ENCODE measurements at regions not wholly inside any gene's neighbourhood (a gene's known extent, or its start where the extent isn't known, plus 50 kb on each side); places are given as distances from the start of the nearest gene placed in this dataset.

GRCh38 chr6:85015396-85015990 is 251.1 kb upstream of the TBX18 start:
- Histone ChIP-seq H3K27ac (ENCODE audit: low read depth in 1 of 2, low read length in 1 of 2) (no peak overlapping the region), H3K4me3 (no peak overlapping the region), H3K9me3 (ENCODE audit: control insufficient read depth in 4 of 4, insufficient read depth in 3 of 4, low read length in 3 of 4) (peaks cover 0 to 2% (median 0%) of the 10 kb centered on the region in 4 donors), H3K4me1 (ENCODE audit: control insufficient read depth in 5 of 5, insufficient read depth in 5 of 5, low read length in 5 of 5) (peaks cover 0 to 2% (median 0%) of the 10 kb centered on the region in 5 donors), H3K27me3 (ENCODE audit: control insufficient read depth in 3 of 3, insufficient read depth in 3 of 3, low read length in 2 of 3) (no peaks in the 10 kb centered on the region), H3K9ac (ENCODE audit: insufficient read depth in 1 of 2, low read length in 2 of 2) (no peak overlapping the region), H3K36me3 (ENCODE audit: control insufficient read depth in 4 of 4, insufficient read depth in 4 of 4, low read length in 4 of 4) (no peaks in the 10 kb centered on the region)
- WGBS, 2 donors, result 11 to 14% methylated on average over 12 of the region's 12 CpGs
- TF ChIP-seq CTCF (IDR thresholded peaks at IDR 0.05; ENCODE audit: control extremely low read depth, extremely low read depth), result no peak
- DNase-seq, result peak; percentile 73 to 84 (median 81)
- peak; percentile 38 for ATAC-seq (ENCODE audit: insufficient read depth, low FRiP score)

- Histone ChIP-seq H3K4me3 (no peak overlapping the region), H3K9me3 (ENCODE audit: control insufficient read depth in 4 of 4, insufficient read depth in 3 of 4, low read length in 3 of 4) (no peaks in the 10 kb centered on the region), H3K27me3 (ENCODE audit: control insufficient read depth in 3 of 3, insufficient read depth in 3 of 3, low read length in 2 of 3) (no peaks in the 10 kb centered on the region), H3K36me3 (ENCODE audit: control insufficient read depth in 4 of 4, insufficient read depth in 4 of 4, low read length in 4 of 4) (no peaks in the 10 kb centered on the region), H3K9ac (ENCODE audit: insufficient read depth in 1 of 2, low read length in 2 of 2) (no peak overlapping the region), H3K4me1 (ENCODE audit: control insufficient read depth in 5 of 5, insufficient read depth in 5 of 5, low read length in 5 of 5) (peaks cover 0 to 19% (median 2%) of the 10 kb centered on the region in 5 donors), H3K27ac (ENCODE audit: low read depth in 1 of 2, low read length in 1 of 2) (no peak overlapping the region)
- ATAC-seq (ENCODE audit: insufficient read depth, low FRiP score), result no peak
- no peak for TF ChIP-seq CTCF (IDR thresholded peaks at IDR 0.05; ENCODE audit: control extremely low read depth, extremely low read depth)
- no peak for DNase-seq
- 68 to 74% methylated on average over 1 of the region's 1 CpG for WGBS, 2 donors
Observed at GRCh38 chr6:85010865-85011264, 246.5 kb upstream of the TBX18 start.

GRCh38 chr6:85008296-85009009 is 244.1 kb upstream of the TBX18 start:
- Histone ChIP-seq H3K27me3 (ENCODE audit: control insufficient read depth in 3 of 3, insufficient read depth in 3 of 3, low read length in 2 of 3) (no peaks in the 10 kb centered on the region), H3K9me3 (ENCODE audit: control insufficient read depth in 4 of 4, insufficient read depth in 3 of 4, low read length in 3 of 4) (no peaks in the 10 kb centered on the region), H3K9ac (ENCODE audit: insufficient read depth in 1 of 2, low read length in 2 of 2) (no peak overlapping the region), H3K27ac (ENCODE audit: low read depth in 1 of 2, low read length in 1 of 2) (no peak overlapping the region), H3K36me3 (ENCODE audit: control insufficient read depth in 4 of 4, insufficient read depth in 4 of 4, low read length in 4 of 4) (no peaks in the 10 kb centered on the region), H3K4me1 (ENCODE audit: control insufficient read depth in 5 of 5, insufficient read depth in 5 of 5, low read length in 5 of 5) (peaks cover 0 to 41% (median 8%) of the 10 kb centered on the region in 5 donors), H3K4me3 (no peak overlapping the region)
- DNase-seq, result peak in 2 of 3 donors; percentile 33 to 47
- 89 to 91% methylated on average over 6 of the region's 6 CpGs for WGBS, 2 donors
- TF ChIP-seq CTCF (IDR thresholded peaks at IDR 0.05; ENCODE audit: control extremely low read depth, extremely low read depth), result no peak
- ATAC-seq (ENCODE audit: insufficient read depth, low FRiP score), result no peak

Measured in lung (tissue), 11 donors.